T-helper 1 cell treated with Interleukin-12 subunit alpha and Interleukin-12 subunit beta and Interleukin-4 antibody, amounts not matched to agents 30 μg/mL and 1 μg/mL, for 36 hours (primary cell): ENCODE measurements at regions not wholly inside any gene's neighbourhood (a gene's known extent, or its start where the extent isn't known, plus 50 kb on each side); places are given as distances from the start of the nearest gene placed in this dataset.

Source experiments
- H3K27ac Mint-ChIP-seq: one replicate; pipeline ENCODE4 v1.8.0; 2021; ENCODE audit warnings: mild to moderate bottlenecking, mixed read lengths
- H3K27me3 Mint-ChIP-seq: one replicate; pipeline ENCODE4 v1.8.0; 2021; ENCODE audit warnings: low read depth, mixed read lengths
- H3K36me3 Mint-ChIP-seq: one replicate; pipeline ENCODE4 v1.8.0; 2021; ENCODE audit warnings: low read depth, mixed read lengths
- H3K4me1 Mint-ChIP-seq: one replicate; pipeline ENCODE4 v1.8.0; 2021; ENCODE audit warnings: low read depth, mixed read lengths
- H3K4me3 Mint-ChIP-seq: one replicate; pipeline ENCODE4 v1.8.0; 2021; ENCODE audit warnings: mild to moderate bottlenecking, moderate library complexity, mixed read lengths
- H3K9me3 Mint-ChIP-seq: one replicate; pipeline ENCODE4 v1.8.0; 2021; ENCODE audit warnings: mixed read lengths

GRCh38 chr6:6512711-6513110 lies 75.8 kb upstream of the LY86 start:
- Mint-ChIP-seq H3K9me3 (no peaks in the 10 kb centered on the region), H3K36me3 (no peaks in the 10 kb centered on the region), H3K27me3 (peaks cover 78% of the 10 kb centered on the region)

DNA sequence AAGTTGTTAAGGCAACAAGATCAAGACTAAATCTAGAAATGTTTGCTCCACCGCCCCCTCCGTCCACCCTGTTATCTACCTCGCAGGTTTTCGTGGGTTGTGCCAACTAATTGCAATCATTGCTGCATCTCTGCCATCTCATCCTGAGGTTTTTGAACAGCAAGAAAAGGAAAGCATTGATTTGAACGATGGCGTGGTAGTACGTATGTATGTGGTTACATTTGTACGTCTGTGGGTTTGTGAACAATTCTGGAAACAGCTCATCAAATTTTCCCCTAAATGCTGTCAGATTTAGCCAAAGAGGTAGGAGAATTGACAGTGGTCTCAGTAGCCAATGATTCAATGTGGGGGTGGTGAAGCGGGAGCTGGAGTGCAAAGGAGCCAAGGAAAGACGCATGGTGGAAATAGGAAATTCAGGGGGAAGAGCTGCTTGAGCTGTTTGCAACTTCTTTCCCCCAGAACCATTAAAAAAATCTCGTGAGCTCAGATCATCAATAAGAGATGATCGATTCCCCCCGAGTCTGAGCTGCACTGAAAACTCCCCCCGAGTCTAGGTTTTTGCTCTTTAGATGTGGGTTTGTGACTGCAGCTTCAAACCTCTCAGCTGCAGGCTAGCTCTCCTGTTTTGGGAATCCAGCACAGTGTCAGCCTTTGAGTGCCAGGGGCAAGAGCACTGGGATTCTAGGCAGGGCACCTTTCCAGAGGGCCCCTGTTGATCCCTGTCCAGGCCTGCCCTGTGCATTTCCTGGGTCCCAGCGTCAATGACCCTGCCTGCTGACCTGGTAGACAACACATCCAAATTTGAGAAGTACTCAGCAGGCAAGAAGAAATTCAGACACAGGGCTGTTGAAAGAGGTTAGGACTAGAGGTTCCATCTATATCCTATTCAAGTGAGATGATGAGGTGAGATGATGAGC lies 72.6 kb upstream of the LY86 start:
- H3K36me3 Mint-ChIP-seq = no peaks in the 10 kb centered on the region
- H3K4me3 Mint-ChIP-seq = peak overlapping the region; percentile 22
- H3K27ac Mint-ChIP-seq = peak overlapping the region; percentile 73
- H3K9me3 Mint-ChIP-seq = no peaks in the 10 kb centered on the region
- H3K27me3 Mint-ChIP-seq = peaks cover 85% of the 10 kb centered on the region
- H3K4me1 Mint-ChIP-seq = peaks cover 15% of the 10 kb centered on the region

More at GRCh38 chr6:6512711-6513110, 75.8 kb upstream of the LY86 start:
- no peak overlapping the region for H3K4me3 Mint-ChIP-seq
- peaks cover 12% of the 10 kb centered on the region for H3K4me1 Mint-ChIP-seq
- H3K27ac Mint-ChIP-seq = no peak overlapping the region

GRCh38 chr6:6516666-6517458 lies 71.7 kb upstream of the LY86 start:
- no peaks in the 10 kb centered on the region for H3K9me3 Mint-ChIP-seq
- no peak overlapping the region for H3K4me3 Mint-ChIP-seq
- H3K27me3 Mint-ChIP-seq = peaks cover 83% of the 10 kb centered on the region
- no peak overlapping the region for H3K27ac Mint-ChIP-seq
- peaks cover 15% of the 10 kb centered on the region for H3K4me1 Mint-ChIP-seq
- no peaks in the 10 kb centered on the region for H3K36me3 Mint-ChIP-seq

- Mint-ChIP-seq H3K36me3 (no peaks in the 10 kb centered on the region), H3K27ac (no peak overlapping the region), H3K4me3 (no peak overlapping the region)
These were observed 69.7 kb upstream of the LY86 start for GRCh38 chr6:6518631-6519427.

GRCh38 chr6:6521961-6522482 lies 66.5 kb upstream of the LY86 start:
- Mint-ChIP-seq H3K27me3 (peaks cover 83% of the 10 kb centered on the region), H3K4me3 (no peak overlapping the region), H3K4me1 (peaks cover 3% of the 10 kb centered on the region), H3K36me3 (no peaks in the 10 kb centered on the region), H3K9me3 (no peaks in the 10 kb centered on the region), H3K27ac (no peak overlapping the region)

More at GRCh38 chr6:6518631-6519427, 69.7 kb upstream of the LY86 start:
- Mint-ChIP-seq H3K27me3 (peaks cover 83% of the 10 kb centered on the region), H3K4me1 (peaks cover 15% of the 10 kb centered on the region), H3K9me3 (no peaks in the 10 kb centered on the region)

GRCh38 chr6:6522709-6523108 lies 65.8 kb upstream of the LY86 start:
- Mint-ChIP-seq H3K27ac (no peak overlapping the region), H3K27me3 (peaks cover 87% of the 10 kb centered on the region), H3K9me3 (no peaks in the 10 kb centered on the region), H3K4me3 (no peak overlapping the region), H3K36me3 (no peaks in the 10 kb centered on the region), H3K4me1 (peaks cover 3% of the 10 kb centered on the region)

- Mint-ChIP-seq H3K27me3 (peaks cover 85% of the 10 kb centered on the region), H3K36me3 (no peaks in the 10 kb centered on the region), H3K9me3 (no peaks in the 10 kb centered on the region), H3K4me1 (no peaks in the 10 kb centered on the region), H3K27ac (no peak overlapping the region), H3K4me3 (no peak overlapping the region)
These were observed 63.6 kb upstream of the LY86 start for GRCh38 chr6:6524951-6525350.

GRCh38 chr6:6525933-6526332 lies 62.6 kb upstream of the LY86 start:
- H3K27ac Mint-ChIP-seq = no peak overlapping the region
- H3K9me3 Mint-ChIP-seq = no peaks in the 10 kb centered on the region
- no peaks in the 10 kb centered on the region for H3K36me3 Mint-ChIP-seq
- H3K4me3 Mint-ChIP-seq = no peak overlapping the region
- H3K4me1 Mint-ChIP-seq = no peaks in the 10 kb centered on the region
- H3K27me3 Mint-ChIP-seq = peaks cover 82% of the 10 kb centered on the region

DNA sequence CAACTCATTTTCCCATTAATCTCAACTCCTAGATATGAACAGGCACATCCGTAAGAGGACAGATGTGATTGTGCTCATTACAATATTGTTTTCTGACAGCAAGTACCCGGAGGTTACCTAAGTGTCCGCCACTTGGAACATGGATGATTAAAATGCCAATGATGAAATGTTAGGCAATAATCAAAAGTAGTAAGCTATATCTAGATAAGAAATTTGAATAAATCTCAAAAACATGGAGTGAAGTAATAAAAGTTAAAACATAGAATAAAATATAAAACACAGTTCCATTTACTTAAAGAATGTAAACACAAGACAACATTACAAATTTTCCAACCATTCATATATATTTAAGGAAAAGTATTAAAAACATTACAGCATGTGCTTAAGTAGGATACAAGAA lies 59.2 kb upstream of the LY86 start:
- H3K4me3 Mint-ChIP-seq = no peak overlapping the region
- H3K27ac Mint-ChIP-seq = no peak overlapping the region
- no peaks in the 10 kb centered on the region for H3K4me1 Mint-ChIP-seq
- H3K27me3 Mint-ChIP-seq = peaks cover 80% of the 10 kb centered on the region
- no peaks in the 10 kb centered on the region for H3K36me3 Mint-ChIP-seq
- H3K9me3 Mint-ChIP-seq = no peaks in the 10 kb centered on the region

DNA sequence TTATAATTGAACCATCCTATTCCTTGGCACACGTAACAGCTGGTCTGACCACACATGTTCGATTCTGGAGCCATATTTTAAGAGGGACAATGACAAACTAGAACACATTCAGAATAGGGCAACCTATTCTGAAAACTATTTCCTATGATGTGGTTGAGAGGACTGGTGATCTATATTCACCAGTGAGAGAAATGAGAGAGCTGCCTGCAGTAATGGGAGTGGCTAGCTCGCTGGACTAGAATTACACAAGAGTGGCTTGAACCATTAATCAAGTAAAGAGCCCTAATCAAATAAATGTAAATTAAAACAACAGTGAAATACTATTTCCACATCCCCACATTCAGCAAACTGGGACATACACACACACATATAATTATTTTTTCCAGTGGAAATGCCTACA lies 55.3 kb upstream of the LY86 start:
- Mint-ChIP-seq H3K27ac (no peak overlapping the region), H3K36me3 (no peaks in the 10 kb centered on the region), H3K9me3 (no peaks in the 10 kb centered on the region), H3K4me1 (no peaks in the 10 kb centered on the region), H3K4me3 (no peak overlapping the region), H3K27me3 (peaks cover 57% of the 10 kb centered on the region)

- Mint-ChIP-seq H3K36me3 (no peaks in the 10 kb centered on the region), H3K4me3 (no peak overlapping the region), H3K9me3 (no peaks in the 10 kb centered on the region), H3K4me1 (peaks cover 3% of the 10 kb centered on the region), H3K27me3 (peaks cover 59% of the 10 kb centered on the region), H3K27ac (no peak overlapping the region)
These were observed 54.1 kb upstream of the LY86 start for GRCh38 chr6:6534399-6534798.

DNA sequence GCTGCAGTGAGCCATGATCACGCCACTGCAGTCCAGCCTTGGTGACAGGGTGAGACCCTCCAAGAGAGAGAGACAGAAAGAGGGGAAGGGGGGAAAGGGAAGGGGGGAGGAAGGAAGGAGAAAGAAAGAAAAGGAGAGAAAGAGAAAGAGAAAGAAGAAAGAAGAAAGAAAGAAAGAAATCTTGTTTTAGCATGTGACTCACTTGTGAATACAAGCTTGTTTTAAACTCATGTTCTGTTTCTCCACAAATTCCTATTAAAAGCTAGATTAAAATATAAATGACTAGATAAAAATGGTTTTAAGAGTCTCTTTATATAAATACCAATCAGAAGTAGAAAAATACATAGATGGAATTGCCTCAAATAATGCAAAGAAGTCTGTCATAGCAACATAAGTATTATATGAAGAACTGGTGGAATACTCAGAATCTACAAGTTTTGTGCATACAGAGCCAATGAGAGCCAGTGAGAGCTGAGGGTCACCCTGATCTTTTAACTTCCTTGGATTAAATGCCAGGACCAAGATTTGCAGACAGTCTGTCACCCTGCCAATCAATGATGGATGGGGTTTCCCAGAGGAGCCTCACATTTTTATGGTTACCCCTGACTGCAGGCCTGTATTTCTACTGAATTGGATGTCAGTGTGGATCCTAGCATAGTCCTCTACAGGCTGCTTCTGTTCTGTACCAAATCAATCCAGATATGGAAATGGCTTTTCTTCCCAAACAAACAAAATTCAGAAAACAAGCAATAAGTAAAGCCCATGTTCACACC lies 50.8 kb upstream of the LY86 start:
- no peaks in the 10 kb centered on the region for H3K36me3 Mint-ChIP-seq
- peaks cover 63% of the 10 kb centered on the region for H3K27me3 Mint-ChIP-seq
- no peak overlapping the region for H3K27ac Mint-ChIP-seq
- H3K9me3 Mint-ChIP-seq = no peaks in the 10 kb centered on the region
- peaks cover 3% of the 10 kb centered on the region for H3K4me1 Mint-ChIP-seq
- no peak overlapping the region for H3K4me3 Mint-ChIP-seq

DNA sequence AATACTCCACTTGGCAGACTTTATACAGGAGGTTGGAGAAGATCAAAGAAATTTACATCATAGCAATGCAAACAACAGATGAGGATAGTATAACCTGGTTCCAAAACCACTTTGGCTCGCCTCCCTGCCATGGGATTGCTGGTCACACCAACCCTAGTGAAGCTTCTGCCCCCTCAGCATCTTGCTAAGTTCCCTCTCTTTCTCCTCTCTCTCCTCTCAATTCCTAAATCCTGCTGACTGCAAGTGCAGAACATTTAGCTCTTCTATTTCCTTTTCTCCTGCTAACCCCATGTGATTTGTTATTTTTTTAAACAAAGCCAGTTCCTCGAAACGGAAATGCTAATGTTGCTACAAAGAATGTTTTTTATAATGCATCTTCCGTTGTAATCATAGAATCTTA lies 50.3 kb upstream of the LY86 start:
- H3K27me3 Mint-ChIP-seq = peaks cover 64% of the 10 kb centered on the region
- no peak overlapping the region for H3K4me3 Mint-ChIP-seq
- H3K4me1 Mint-ChIP-seq = peaks cover 6% of the 10 kb centered on the region
- no peaks in the 10 kb centered on the region for H3K36me3 Mint-ChIP-seq
- H3K27ac Mint-ChIP-seq = no peak overlapping the region
- H3K9me3 Mint-ChIP-seq = no peaks in the 10 kb centered on the region
